Left kidney (tissue), 1 donor: ENCODE measurements at regions not wholly inside any gene's neighbourhood (a gene's known extent, or its start where the extent isn't known, plus 50 kb on each side); places are given as distances from the start of the nearest gene placed in this dataset.
"Not testable (repeated sequence)": the region's sequence is repeated elsewhere in the genome, so short reads cannot be mapped to it uniquely, and the experiment has no call there.

Source experiments
- DNase-seq: peaks from one replicate; pipeline ENCODE4 v3.0.0-alpha.2; 2013

DNA sequence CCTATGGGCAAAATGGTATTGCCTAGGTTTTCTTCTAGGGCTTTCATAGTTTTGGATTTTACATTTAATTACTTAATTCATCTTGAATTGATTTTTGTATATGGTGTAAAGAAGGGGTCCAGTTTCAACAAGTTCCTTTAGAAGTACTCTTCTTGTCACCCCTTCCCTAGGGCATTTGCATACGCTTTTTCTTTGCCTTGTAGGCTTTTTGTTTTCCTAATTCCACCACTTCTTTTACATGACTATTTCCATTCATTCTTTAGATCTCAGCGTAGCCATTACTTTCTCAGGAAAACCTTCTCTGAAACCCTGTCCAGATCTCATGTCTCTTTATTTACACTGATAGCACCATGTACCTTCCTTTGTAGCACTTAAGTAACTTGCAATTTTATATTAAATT is 648.6 kb downstream of the XPNPEP1 start:
- DNase-seq, result no peak

DNA sequence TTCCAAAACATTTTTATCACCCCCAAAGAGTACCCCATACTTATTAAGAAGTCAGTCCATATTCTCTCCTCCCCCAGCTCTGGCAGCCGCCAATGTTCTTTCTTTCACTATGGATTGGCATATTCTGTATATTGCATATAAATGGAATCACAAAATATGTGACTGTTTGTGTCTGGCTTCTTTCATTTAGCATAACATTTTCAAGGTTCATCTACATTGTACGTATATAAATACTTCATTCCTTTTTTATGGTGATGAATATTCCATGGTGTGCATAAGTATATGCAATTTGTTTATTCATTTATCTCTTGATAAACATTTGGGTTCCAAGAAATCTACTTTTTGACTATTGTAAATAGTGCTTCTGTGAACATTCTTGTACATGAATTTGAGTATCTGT is 653.1 kb downstream of the XPNPEP1 start:
- DNase-seq, result no peak

- DNase-seq, result no peak
Measured at GRCh38 chr10:109264004-109264403, 659.3 kb downstream of the XPNPEP1 start.

- DNase-seq, result no peak
Measured at GRCh38 chr10:109261231-109261630, 662.1 kb downstream of the XPNPEP1 start.

DNA sequence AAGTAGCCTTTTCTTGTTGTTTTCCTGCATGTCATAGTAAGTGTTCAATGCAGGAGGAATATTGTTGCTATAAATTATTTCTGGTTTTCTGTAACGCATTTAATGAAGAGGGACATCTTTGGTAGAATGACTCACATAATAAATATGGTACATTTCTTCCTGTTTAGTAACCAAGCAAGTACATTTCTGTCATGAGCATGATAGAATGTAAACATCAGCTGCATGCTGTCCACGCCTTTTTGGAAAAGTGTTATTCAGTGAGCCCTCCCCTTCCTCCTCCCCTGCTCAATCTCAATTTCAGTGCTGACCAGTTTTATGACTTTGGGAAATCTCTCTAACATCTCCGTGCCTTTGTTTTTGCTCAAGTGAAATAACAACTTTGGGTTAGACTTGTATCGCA is 664.0 kb downstream of the XPNPEP1 start:
- no peak for DNase-seq

GRCh38 chr10:109253306-109253705 is 670.0 kb downstream of the XPNPEP1 start:
- DNase-seq, result no peak

DNA sequence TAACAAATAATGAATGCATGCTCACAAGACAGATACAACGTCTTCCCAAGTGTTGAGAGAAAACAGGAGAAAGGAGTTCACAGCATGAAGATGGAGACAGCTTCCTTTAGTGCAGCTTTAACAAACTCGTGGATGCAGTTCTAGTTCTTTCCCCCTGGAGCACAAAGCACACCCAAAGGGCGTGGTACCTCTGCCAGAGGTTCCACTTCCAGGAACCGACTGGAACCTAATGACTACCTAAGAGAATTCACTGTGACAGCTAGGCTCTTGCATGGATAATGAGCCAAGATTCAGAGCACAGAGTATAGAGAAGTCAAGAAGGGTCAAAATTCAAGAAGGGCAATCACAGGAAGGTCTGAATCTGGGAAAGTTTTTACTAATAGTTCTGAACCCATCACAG is 673.2 kb downstream of the XPNPEP1 start:
- no peak for DNase-seq

DNA sequence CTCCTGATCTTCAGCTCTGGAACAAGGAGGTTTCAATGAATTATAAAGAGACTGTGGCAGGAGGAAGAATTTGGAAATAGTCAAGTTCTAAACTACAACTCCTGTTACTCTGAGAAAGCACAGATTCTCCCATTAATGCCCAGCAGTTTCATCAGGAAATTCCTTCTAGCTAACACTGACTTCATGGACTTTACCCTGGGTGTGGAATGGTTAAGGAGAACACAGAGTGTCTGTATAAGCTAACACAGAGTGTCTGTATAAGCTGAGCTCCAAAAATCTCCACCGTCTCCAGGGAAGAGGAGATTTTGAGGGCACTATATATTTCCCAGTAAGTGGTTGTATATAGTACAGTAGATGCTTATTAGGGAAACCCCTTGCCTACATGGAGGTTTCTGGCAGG is 675.5 kb downstream of the XPNPEP1 start:
- DNase-seq, result no peak

GRCh38 chr10:109245821-109246220 is 677.5 kb downstream of the XPNPEP1 start:
- DNase-seq, result no peak

DNA sequence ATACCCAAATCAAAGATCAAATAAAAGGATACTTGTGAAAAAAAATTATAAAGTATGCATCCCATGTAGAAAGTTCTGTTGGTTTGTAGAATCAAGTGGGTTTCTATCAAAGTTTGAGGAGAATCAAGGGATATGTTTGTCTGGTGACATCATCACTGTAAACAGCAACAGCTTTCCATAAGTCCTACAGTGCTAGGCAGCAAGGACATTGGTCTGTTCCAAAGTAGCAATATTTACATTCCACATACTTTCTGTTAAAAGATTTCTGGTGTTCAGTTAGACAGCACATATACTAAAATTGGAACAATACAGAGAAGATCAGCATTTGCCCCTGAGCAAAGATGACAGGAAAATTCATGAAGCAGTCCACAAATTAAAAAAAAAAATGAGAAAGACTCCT is 683.9 kb downstream of the XPNPEP1 start:
- DNase-seq, result no peak

DNA sequence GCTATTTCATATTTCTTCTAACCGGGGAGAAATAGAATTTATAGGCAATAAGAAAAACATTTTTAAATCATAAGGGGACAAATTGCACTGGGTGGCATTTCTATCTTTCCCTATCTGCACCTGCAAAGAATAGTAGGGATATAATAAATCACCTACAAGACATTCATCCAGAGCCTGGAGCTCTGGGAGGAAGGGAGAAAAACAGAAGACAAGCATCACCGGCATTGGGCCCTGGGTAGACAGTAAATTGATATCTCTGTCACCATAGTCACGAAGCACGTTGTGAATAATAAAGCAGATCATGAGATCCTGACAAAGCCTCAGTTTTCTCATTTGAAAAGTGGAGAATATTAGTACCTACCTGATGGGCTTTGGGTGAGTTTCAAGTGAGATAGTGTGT is 685.6 kb downstream of the XPNPEP1 start:
- no peak for DNase-seq

DNA sequence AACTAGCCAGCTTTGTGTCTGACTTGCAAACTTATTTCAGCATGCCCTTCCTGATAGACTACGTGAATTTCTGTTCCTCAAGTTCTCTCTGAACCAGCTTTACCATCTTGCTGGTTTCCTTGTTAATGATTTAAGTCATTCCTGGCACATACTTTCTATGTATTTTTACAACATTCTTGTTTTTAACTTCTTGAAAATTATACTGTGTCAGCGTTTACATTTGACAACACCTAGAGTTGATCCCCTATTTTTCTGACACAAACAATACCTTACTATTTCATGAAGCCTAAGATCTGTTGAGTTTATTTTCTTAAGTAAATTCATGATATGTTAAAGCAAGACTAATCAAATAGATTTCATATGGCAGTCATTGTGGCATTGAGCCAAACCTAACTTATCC is 686.3 kb downstream of the XPNPEP1 start:
- no peak for DNase-seq

DNA sequence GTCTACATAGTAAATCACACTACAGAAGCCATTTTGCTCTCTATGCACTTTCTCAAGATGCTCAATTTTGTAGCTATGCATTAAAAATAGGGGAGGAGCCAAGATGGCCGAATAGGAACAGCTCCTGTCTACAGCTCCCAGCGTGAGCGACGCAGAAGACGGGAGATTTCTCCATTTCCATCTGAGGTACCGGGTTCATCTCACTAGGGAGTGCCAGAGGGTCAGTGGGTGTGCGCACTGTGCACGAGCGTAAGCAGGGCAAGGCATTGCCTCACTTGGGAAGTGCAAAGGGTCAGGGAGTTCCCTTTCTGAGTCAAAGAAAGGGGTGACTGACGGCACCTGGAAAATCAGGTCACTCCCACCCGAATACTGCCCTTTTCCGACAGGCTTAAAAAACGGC is 699.8 kb downstream of the XPNPEP1 start:
- DNase-seq, result not testable (repeated sequence)

DNA sequence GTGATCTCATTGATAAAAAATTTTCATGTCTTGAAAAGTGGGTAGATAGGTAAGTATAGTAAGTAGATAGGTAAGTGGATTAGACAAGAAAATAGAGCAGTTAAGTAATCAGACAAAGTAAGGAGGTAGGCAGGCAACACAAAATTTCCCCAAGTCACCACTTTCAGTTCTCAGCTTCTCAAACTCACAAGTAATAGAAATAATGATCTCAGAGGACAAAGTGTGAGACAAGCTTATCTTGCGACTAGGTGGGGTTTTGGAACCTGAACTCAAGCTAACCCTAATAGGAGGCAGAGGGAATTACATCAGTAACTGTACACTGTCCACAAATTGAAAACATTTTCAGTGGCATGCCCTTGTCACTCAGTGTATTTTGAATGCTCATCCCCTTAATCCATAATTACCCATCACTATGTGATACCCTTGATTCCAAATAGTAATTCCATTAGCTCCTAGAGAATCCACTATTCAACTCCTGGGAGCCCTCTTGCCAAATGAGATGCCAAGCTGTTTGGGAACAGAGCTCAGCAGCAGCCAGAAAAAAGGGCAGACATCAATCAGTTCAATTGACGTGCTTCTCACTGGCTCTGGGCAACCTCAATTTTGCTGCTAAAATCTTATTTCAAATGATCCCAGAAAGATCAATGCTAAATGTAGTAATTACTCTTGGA is 703.2 kb downstream of the XPNPEP1 start:
- DNase-seq, result no peak

- no peak for DNase-seq
Measured at GRCh38 chr10:109218207-109218606, 705.1 kb downstream of the XPNPEP1 start.

DNA sequence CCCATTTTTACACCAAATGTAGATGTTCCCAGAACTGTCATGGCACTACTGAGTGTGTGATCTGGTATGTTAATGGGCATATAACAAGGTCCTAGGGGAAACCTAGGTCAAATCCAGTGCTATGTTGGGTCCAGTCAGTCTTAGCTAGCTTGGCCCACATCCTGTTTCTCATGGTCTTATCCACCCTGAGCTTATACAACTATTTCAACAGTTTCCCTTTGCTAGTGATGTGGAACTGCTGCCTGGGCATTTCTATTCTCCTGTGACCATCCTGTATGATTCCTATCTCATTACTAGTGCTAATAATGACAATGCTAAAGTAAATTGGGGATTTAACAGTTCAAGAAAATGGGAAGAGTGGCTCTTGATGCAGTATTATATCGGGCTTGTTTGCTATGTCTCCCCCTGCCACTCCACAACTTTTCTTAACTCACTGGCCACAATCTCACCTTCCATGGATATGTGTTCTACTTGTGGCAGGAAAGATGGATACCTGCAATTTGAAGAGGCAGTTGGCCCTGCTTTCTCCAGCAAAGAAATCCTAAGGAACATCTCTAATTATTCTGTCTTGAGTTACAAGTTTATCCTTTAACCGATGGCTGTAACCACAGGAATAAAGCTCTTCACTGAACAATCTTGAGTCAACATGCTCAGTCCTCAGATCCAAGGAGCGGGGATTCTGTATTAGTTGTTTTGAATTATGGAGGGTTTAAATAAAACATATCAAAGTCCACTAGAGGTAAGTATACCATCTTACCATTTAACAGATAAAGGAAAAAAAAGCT is 707.8 kb downstream of the XPNPEP1 start:
- no peak for DNase-seq

DNA sequence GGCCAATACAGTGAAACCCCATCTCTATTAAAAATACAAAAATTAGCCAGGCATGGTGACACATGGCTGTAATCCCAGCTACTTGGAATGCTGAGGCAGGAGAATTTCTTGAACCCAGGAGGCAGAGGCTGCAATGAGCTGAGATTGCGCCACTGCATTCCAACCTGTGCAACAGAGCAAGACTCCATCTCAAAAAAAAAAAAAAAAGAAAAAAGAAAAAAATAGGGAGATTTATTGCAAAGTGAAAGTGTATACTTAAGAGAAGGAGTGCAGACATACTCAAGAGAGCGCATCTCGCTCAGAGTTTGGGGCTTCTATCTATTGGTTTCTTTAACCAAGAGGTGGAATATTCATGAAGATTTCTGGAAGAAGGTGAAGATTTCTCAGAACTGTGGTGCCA is 708.4 kb downstream of the XPNPEP1 start:
- DNase-seq, result not testable (repeated sequence)

DNA sequence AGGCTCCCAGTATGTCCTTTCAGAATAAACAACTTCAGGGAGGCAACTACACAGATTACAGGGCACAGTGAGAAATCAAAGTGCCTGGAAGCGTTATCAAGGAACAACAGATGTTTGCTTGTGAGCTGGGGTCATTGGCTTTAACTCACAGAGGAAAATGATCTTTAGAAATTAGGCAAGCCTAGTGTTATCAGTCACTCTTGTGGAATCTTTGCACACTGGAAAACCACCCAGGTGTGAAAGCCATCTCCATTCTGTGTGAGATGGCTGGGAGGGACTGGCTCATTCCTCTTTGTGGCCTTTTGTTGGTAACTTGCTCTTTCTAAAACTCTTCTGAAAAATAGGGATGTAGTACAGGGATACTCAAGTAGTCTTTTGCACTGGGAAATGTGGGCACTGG is 716.0 kb downstream of the XPNPEP1 start:
- no peak for DNase-seq

DNA sequence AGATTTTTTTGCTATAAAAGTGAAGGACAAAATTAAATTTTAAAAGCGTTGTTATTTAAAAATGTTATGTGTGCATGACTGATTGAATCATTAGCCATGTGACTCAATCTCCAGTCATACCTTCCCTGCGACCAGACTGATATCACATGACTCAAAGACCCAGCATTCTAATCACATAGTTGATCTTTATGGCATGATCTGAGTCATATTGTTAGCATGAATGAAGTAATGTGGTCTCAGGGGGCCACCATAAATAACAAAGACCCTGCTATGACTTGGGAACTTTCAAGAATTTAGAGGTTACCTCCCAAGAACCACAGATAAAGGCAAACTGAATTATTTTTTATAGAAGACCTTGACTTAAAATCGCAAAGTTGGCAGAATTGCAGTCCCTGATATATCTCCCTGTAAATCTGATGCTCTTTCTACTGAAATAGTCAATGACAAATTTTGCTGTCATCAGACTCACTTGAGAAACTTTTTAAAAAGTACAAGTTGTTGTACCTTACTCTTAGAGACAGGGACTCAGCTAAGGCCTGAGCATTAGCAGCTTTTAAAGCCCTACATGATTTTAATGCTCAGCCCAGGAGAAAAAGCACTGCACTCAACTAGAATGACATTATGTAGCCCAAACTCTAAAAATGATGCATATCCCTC is 717.3 kb downstream of the XPNPEP1 start:
- DNase-seq, result no peak

DNA sequence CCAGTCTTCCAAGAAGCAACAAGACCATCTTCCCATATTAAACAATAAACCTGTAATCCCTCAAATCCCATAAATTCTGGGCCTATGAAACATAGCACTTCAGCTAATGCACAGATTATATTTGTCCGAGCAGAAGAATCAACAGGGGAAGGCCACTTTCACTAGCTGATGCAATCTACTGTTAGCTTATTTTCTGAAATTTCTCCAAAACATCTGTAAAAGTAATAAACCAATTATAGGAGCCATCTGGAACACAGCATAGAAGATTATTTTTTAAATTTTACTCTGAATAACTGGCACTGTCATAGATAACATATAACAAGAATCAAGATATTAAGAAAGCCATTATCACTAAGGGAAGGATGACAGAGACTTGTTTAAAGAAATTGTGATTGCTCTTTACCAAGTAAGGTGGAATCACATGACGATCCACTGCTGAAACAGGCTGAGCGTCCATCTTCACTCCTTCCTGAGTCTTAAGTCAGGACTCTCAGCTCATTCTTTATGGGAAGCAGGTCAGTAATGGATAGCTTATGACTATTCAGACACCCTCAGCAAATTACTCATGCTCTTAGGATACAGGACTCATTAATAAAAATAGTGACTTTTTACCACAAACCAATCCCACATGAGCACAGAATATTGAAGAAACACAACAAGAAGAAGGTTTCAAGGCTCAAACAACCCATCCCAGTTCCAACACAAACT is 719.5 kb downstream of the XPNPEP1 start:
- no peak for DNase-seq

- no peak for DNase-seq
Measured at GRCh38 chr10:109202111-109202510, 721.2 kb downstream of the XPNPEP1 start.

DNA sequence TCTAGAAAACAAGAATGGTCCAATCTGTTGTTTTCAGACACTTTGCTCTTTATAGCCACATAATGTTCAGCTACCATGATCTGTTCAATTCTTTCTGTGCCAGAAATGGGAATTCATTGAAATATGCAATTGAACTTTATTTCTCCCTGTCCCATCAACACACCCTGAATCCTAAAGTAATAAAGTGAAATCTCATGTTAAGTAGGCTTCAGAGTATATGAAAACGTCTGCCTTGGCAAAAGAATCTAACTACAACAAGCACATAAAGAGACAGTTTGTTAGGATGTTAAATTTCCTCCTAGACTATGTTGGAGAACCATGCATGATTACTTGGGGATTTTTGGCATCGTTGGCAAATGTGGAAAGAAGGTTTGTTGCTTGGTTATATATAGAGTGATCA is 722.7 kb downstream of the XPNPEP1 start:
- DNase-seq, result no peak

DNA sequence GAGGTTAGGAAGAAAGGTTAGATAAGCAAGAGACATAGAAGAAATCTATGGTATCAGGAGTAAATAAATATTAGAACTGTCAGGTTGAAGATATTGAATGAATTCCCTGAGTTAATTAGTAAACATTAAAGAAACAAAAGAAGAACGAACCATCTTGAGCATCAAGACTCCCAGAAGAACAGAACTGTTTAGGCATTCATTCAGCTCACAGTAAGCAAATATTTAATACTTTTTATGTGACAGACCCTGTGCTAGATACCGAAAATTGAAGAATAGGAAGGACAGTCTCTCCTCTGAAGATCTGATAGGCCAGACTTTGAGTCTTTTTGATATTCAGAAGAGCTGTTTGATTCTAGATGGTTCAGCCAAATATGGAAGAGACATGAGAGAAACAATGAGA is 731.5 kb downstream of the XPNPEP1 start:
- DNase-seq, result no peak
